Activated naive CD4-positive, alpha-beta T cell treated with anti-CD3 and anti-CD28 coated beads for 36 hours (primary cell): ENCODE measurements at regions not wholly inside any gene's neighbourhood (a gene's known extent, or its start where the extent isn't known, plus 50 kb on each side); places are given as distances from the start of the nearest gene placed in this dataset.

Source experiments
- CTCF ChIA-PET: fragments of 350-600 bp; sonication (Branson Sonifier 250); formaldehyde crosslinking; loops from one replicate; lab custom pipeline; 2021; ENCODE audit warnings: antibody characterized with exemption; lab: Charles Lee
- DNase-seq: peaks from one replicate; pipeline ENCODE4 v3.0.0-alpha.2; 2020
- H3K27ac Mint-ChIP-seq: one replicate; pipeline ENCODE4 v1.8.0; 2021; ENCODE audit warnings: mild to moderate bottlenecking, mixed read lengths
- H3K27me3 Mint-ChIP-seq: one replicate; pipeline ENCODE4 v1.8.0; 2021; ENCODE audit warnings: low read depth, mixed read lengths
- H3K36me3 Mint-ChIP-seq: one replicate; pipeline ENCODE4 v1.8.0; 2021; ENCODE audit warnings: low read depth, mixed read lengths
- H3K4me1 Mint-ChIP-seq: one replicate; pipeline ENCODE4 v1.8.0; 2021; ENCODE audit warnings: low read depth, mixed read lengths
- H3K4me3 Mint-ChIP-seq: one replicate; pipeline ENCODE4 v1.8.0; 2021; ENCODE audit warnings: mild to moderate bottlenecking, moderate library complexity, mixed read lengths
- H3K9me3 Mint-ChIP-seq: one replicate; pipeline ENCODE4 v1.8.0; 2021; ENCODE audit warnings: mixed read lengths
- intact Hi-C: fragments of 100-400 bp; cut with micrococcal nuclease; formaldehyde crosslinking; loops from one replicate; pipeline ENCODE4 v1.15.1; 2023

- Mint-ChIP-seq H3K4me1 (peaks cover 28% of the 10 kb centered on the region), H3K9me3 (no peaks in the 10 kb centered on the region), H3K4me3 (no peak overlapping the region), H3K36me3 (no peaks in the 10 kb centered on the region), H3K27me3 (no peaks in the 10 kb centered on the region), H3K27ac (no peak overlapping the region)
- intact Hi-C loops: no loop called here
- no peak for DNase-seq
- CTCF ChIA-PET: no interaction called here
Measured at GRCh38 chr1:5396593-5396992, 595.6 kb downstream of the NPHP4 start.

GRCh38 chr1:5394111-5394510, 598.1 kb downstream of the NPHP4 start:
- Mint-ChIP-seq H3K27me3 (no peaks in the 10 kb centered on the region), H3K4me3 (no peak overlapping the region), H3K9me3 (no peaks in the 10 kb centered on the region), H3K27ac (no peak overlapping the region), H3K36me3 (no peaks in the 10 kb centered on the region), H3K4me1 (peaks cover 17% of the 10 kb centered on the region)
- intact Hi-C loops: no loop called here
- CTCF ChIA-PET: no interaction called here
- no peak for DNase-seq

GRCh38 chr1:5393603-5394002, 598.6 kb downstream of the NPHP4 start:
- no peak for DNase-seq
- Mint-ChIP-seq H3K27me3 (no peaks in the 10 kb centered on the region), H3K9me3 (no peaks in the 10 kb centered on the region), H3K4me3 (no peak overlapping the region), H3K4me1 (peaks cover 15% of the 10 kb centered on the region), H3K27ac (no peak overlapping the region), H3K36me3 (no peaks in the 10 kb centered on the region)
- CTCF ChIA-PET: no interaction called here
- intact Hi-C loops: no loop called here

GRCh38 chr1:5393146-5393545, 599.1 kb downstream of the NPHP4 start:
- H3K27me3 Mint-ChIP-seq: no peaks in the 10 kb centered on the region
- intact Hi-C loops: no loop called here
- no peaks in the 10 kb centered on the region for H3K9me3 Mint-ChIP-seq
- CTCF ChIA-PET: no interaction called here
- no peaks in the 10 kb centered on the region for H3K36me3 Mint-ChIP-seq
- peaks cover 15% of the 10 kb centered on the region for H3K4me1 Mint-ChIP-seq
- H3K4me3 Mint-ChIP-seq: no peak overlapping the region
- no peak overlapping the region for H3K27ac Mint-ChIP-seq
- no peak for DNase-seq

GRCh38 chr1:5391725-5392124, 600.5 kb downstream of the NPHP4 start:
- H3K4me1 Mint-ChIP-seq: peaks cover 15% of the 10 kb centered on the region
- no peak for DNase-seq
- no peaks in the 10 kb centered on the region for H3K27me3 Mint-ChIP-seq
- intact Hi-C loops: no loop called here
- H3K4me3 Mint-ChIP-seq: no peak overlapping the region
- H3K36me3 Mint-ChIP-seq: no peaks in the 10 kb centered on the region
- H3K9me3 Mint-ChIP-seq: no peaks in the 10 kb centered on the region
- CTCF ChIA-PET: no interaction called here
- no peak overlapping the region for H3K27ac Mint-ChIP-seq

GRCh38 chr1:5390504-5390903, 601.7 kb downstream of the NPHP4 start:
- peak; percentile 50 for DNase-seq
- CTCF ChIA-PET: no interaction called here

GRCh38 chr1:5389101-5389885, 602.9 kb downstream of the NPHP4 start:
- intact Hi-C loops: no loop called here
- H3K4me1 Mint-ChIP-seq: peaks cover 13% of the 10 kb centered on the region
- peak overlapping the region; percentile 35 for H3K4me3 Mint-ChIP-seq
- H3K27me3 Mint-ChIP-seq: no peaks in the 10 kb centered on the region
- H3K36me3 Mint-ChIP-seq: no peaks in the 10 kb centered on the region
- H3K27ac Mint-ChIP-seq: peak overlapping the region; percentile 79
- H3K9me3 Mint-ChIP-seq: no peaks in the 10 kb centered on the region
- CTCF ChIA-PET: no interaction called here
- peak; percentile 27 for DNase-seq

More at GRCh38 chr1:5390504-5390903, 601.7 kb downstream of the NPHP4 start:
- no peaks in the 10 kb centered on the region for H3K36me3 Mint-ChIP-seq
- intact Hi-C loops: no loop called here
- H3K9me3 Mint-ChIP-seq: no peaks in the 10 kb centered on the region
- no peak overlapping the region for H3K27ac Mint-ChIP-seq
- no peaks in the 10 kb centered on the region for H3K27me3 Mint-ChIP-seq
- peaks cover 15% of the 10 kb centered on the region for H3K4me1 Mint-ChIP-seq
- no peak overlapping the region for H3K4me3 Mint-ChIP-seq

- H3K9me3 Mint-ChIP-seq: no peaks in the 10 kb centered on the region
- intact Hi-C loops: no loop called here
- H3K36me3 Mint-ChIP-seq: no peaks in the 10 kb centered on the region
- H3K27me3 Mint-ChIP-seq: no peaks in the 10 kb centered on the region
- H3K4me1 Mint-ChIP-seq: peaks cover 8% of the 10 kb centered on the region
- H3K27ac Mint-ChIP-seq: no peak overlapping the region
- CTCF ChIA-PET: no interaction called here
- H3K4me3 Mint-ChIP-seq: no peak overlapping the region
- DNase-seq: no peak
Measured at GRCh38 chr1:5388622-5389021, 603.6 kb downstream of the NPHP4 start.

GRCh38 chr1:5386371-5386770, 605.9 kb downstream of the NPHP4 start:
- no peak for DNase-seq
- no peaks in the 10 kb centered on the region for H3K9me3 Mint-ChIP-seq
- intact Hi-C loops: no loop called here
- H3K36me3 Mint-ChIP-seq: no peaks in the 10 kb centered on the region
- no peak overlapping the region for H3K27ac Mint-ChIP-seq
- H3K4me3 Mint-ChIP-seq: no peak overlapping the region
- H3K27me3 Mint-ChIP-seq: no peaks in the 10 kb centered on the region
- H3K4me1 Mint-ChIP-seq: no peaks in the 10 kb centered on the region
- CTCF ChIA-PET: no interaction called here

GRCh38 chr1:5385956-5386355, 606.3 kb downstream of the NPHP4 start:
- Mint-ChIP-seq H3K9me3 (no peaks in the 10 kb centered on the region), H3K4me3 (no peak overlapping the region), H3K36me3 (no peaks in the 10 kb centered on the region), H3K27ac (no peak overlapping the region), H3K27me3 (no peaks in the 10 kb centered on the region), H3K4me1 (no peaks in the 10 kb centered on the region)
- CTCF ChIA-PET: no interaction called here
- no peak for DNase-seq
- intact Hi-C loops: no loop called here

GRCh38 chr1:5385096-5385799, 607.0 kb downstream of the NPHP4 start:
- CTCF ChIA-PET: no interaction called here
- no peaks in the 10 kb centered on the region for H3K27me3 Mint-ChIP-seq
- intact Hi-C loops: no loop called here
- no peaks in the 10 kb centered on the region for H3K36me3 Mint-ChIP-seq
- no peaks in the 10 kb centered on the region for H3K4me1 Mint-ChIP-seq
- no peaks in the 10 kb centered on the region for H3K9me3 Mint-ChIP-seq
- H3K27ac Mint-ChIP-seq: no peak overlapping the region
- no peak for DNase-seq
- no peak overlapping the region for H3K4me3 Mint-ChIP-seq

GRCh38 chr1:5381491-5381890, 610.7 kb downstream of the NPHP4 start:
- Mint-ChIP-seq H3K27me3 (no peaks in the 10 kb centered on the region), H3K4me3 (no peak overlapping the region), H3K9me3 (no peaks in the 10 kb centered on the region), H3K4me1 (no peaks in the 10 kb centered on the region), H3K36me3 (no peaks in the 10 kb centered on the region), H3K27ac (no peak overlapping the region)
- CTCF ChIA-PET: no interaction called here
- DNase-seq: no peak
- intact Hi-C loops: no loop called here

GRCh38 chr1:5379176-5379759, 613.0 kb downstream of the NPHP4 start:
- no peak overlapping the region for H3K4me3 Mint-ChIP-seq
- no peaks in the 10 kb centered on the region for H3K9me3 Mint-ChIP-seq
- CTCF ChIA-PET: no interaction called here
- DNase-seq: no peak
- H3K4me1 Mint-ChIP-seq: no peaks in the 10 kb centered on the region
- no peaks in the 10 kb centered on the region for H3K27me3 Mint-ChIP-seq
- H3K27ac Mint-ChIP-seq: no peak overlapping the region
- H3K36me3 Mint-ChIP-seq: no peaks in the 10 kb centered on the region
- intact Hi-C loops: no loop called here
